Fibroblast of pulmonary artery (primary cell): ENCODE measurements at regions not wholly inside any gene's neighbourhood (a gene's known extent, or its start where the extent isn't known, plus 50 kb on each side); places are given as distances from the start of the nearest gene placed in this dataset.

Source experiments
- DNase-seq: peaks from one replicate; pipeline ENCODE4 v3.0.0-alpha.2; 2010; ENCODE audit warnings: low read depth
- H3K4me3 ChIP-seq: replicated peaks from 2 replicates; pipeline ENCODE4 v1.5.1; 2011; ENCODE audit warnings: low read depth, mild to moderate bottlenecking, control low read depth, low read length, moderate library complexity
- TF ChIP-seq, protein P1 (sequence below): IDR thresholded peaks from 2 replicates; pipeline ENCODE4 v1.5.1; 2011; ENCODE audit warnings: mild to moderate bottlenecking, control low read depth, low read length, inconsistent platforms; ENCODE audit errors: missing control alignments

- no peak overlapping the region for H3K4me3 ChIP-seq
- TF ChIP-seq, protein P1, sequence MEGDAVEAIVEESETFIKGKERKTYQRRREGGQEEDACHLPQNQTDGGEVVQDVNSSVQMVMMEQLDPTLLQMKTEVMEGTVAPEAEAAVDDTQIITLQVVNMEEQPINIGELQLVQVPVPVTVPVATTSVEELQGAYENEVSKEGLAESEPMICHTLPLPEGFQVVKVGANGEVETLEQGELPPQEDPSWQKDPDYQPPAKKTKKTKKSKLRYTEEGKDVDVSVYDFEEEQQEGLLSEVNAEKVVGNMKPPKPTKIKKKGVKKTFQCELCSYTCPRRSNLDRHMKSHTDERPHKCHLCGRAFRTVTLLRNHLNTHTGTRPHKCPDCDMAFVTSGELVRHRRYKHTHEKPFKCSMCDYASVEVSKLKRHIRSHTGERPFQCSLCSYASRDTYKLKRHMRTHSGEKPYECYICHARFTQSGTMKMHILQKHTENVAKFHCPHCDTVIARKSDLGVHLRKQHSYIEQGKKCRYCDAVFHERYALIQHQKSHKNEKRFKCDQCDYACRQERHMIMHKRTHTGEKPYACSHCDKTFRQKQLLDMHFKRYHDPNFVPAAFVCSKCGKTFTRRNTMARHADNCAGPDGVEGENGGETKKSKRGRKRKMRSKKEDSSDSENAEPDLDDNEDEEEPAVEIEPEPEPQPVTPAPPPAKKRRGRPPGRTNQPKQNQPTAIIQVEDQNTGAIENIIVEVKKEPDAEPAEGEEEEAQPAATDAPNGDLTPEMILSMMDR, result no peak
- DNase-seq, result no peak
Observed at GRCh38 chr14:62431496-62431895, 613.8 kb downstream of the KCNH5 start.

GRCh38 chr14:62432955-62433354 lies 612.3 kb downstream of the KCNH5 start:
- TF ChIP-seq, protein P1, result no peak
- DNase-seq, result no peak
- H3K4me3 ChIP-seq, result no peak overlapping the region

- TF ChIP-seq, protein P1, result no peak
- DNase-seq, result no peak
- H3K4me3 ChIP-seq, result no peak overlapping the region
Observed at GRCh38 chr14:62436261-62436660, 609.0 kb downstream of the KCNH5 start.

DNA sequence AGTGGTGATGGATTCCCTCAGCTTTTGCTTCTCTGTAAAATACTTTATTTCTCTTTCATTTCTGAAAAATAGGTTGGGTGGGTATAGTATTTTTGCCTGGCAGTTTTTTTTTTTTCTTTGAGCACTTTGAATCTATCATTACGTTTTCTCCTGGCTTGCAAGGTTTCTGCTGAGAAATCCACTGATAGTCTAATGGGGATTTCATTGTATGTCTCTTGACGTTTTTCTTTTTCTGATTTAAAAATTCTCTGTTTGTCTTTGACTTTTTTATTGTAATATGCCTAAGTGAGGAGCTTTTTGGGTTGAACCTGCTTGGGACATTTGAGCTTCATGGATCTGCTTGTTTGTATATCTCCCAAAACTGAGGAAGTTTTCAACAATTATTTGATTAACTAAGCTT lies 606.0 kb downstream of the KCNH5 start:
- H3K4me3 ChIP-seq, result no peak overlapping the region
- DNase-seq, result no peak
- TF ChIP-seq, protein P1, result no peak

- TF ChIP-seq, protein P1, result no peak
- peak; percentile 57 for DNase-seq
- H3K4me3 ChIP-seq, result no peak overlapping the region
Observed at GRCh38 chr14:62443796-62444195, 601.5 kb downstream of the KCNH5 start.

- no peak for DNase-seq
- TF ChIP-seq, protein P1, result no peak
- H3K4me3 ChIP-seq, result no peak overlapping the region
Observed at GRCh38 chr14:62445570-62445969, 599.7 kb downstream of the KCNH5 start.

DNA sequence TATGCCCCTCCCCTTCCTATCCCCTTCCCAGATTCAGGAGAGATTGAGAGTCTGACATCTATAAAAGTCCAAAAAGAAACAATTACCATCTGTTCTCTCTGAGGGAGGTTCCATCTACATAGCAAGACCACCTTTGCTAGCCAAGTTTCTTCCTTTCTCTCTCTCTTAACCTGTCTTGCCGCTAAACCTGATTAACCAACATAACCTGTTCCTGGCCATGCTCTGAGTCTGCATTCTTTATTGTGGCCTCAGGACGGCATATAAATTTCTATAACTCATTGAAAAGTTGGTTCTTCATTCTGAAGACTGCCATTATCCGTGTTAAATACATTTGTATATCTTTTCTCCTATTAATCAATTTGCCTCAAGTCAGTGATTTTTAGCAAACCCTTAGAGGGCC lies 594.0 kb downstream of the KCNH5 start:
- TF ChIP-seq, protein P1, result no peak
- no peak for DNase-seq

More for the DNA sequence above, 594.0 kb downstream of the KCNH5 start:
- H3K4me3 ChIP-seq, result no peak overlapping the region
